GM12878 (cell line): ENCODE measurements at regions not wholly inside any gene's neighbourhood (a gene's known extent, or its start where the extent isn't known, plus 50 kb on each side); places are given as distances from the start of the nearest gene placed in this dataset.

Experiments
- ATAC-seq: fragments of 200-7000 bp; cut with Tn5 transposase; 3 replicates; pipeline ENCODE4 v1.9.1; 2020; ENCODE audit warnings: mild to moderate bottlenecking, moderate library complexity
- BruUV-seq: library from RNA; stranded (reverse); fragments of 400-500 nt; replicated peaks from 2 replicates; lab custom pipeline; 2021; lab: Mats Ljungman, UMichigan
- CTCF ChIA-PET: fragments of 300-600 bp; sonication (Branson Sonifier 250); formaldehyde crosslinking; extraction: SDS; loops from one replicate; lab custom pipeline; 2021; ENCODE audit warnings: inconsistent platforms; lab: Yijun Ruan, JAX
- POLR2A ChIA-PET: fragments of 350-600 bp; formaldehyde crosslinking; extraction: SDS; loops from one replicate; lab custom pipeline; 2021; ENCODE audit warnings: inconsistent platforms; lab: Charles Lee
- RAD21 ChIA-PET: fragments of 300-600 bp; sonication (Branson Sonifier 250); formaldehyde crosslinking; loops from one replicate; lab custom pipeline; 2023; ENCODE audit warnings: antibody characterized with exemption; ENCODE audit not compliant: unreplicated experiment; lab: Charles Lee
- SMC1A ChIA-PET: fragments of 300-600 bp; sonication (Branson Sonifier 250); formaldehyde crosslinking; loops from one replicate; lab custom pipeline; 2023; ENCODE audit not compliant: unreplicated experiment, uncharacterized antibody; lab: Charles Lee
- DNase-seq: peaks from one replicate; pipeline ENCODE4 v3.0.0-alpha.2; 2011; ENCODE audit warnings: low read depth, low spot score
- FAIRE-seq: peaks from 3 replicates; lab custom pipeline; 2011; peaks lifted over from hg19 to GRCh38; lab: Jason Lieb, UNC
- H2AFZ ChIP-seq: 2 replicates; pipeline ENCODE4 v1.6.0; 2011; ENCODE audit warnings: low read depth, low read length, control low read depth; ENCODE audit not compliant: control insufficient read depth
- H3K27ac ChIP-seq: 2 replicates; pipeline ENCODE4 v1.5.1; 2011; ENCODE audit warnings: control low read depth; ENCODE audit not compliant: control insufficient read depth, insufficient read depth
- H3K27me3 ChIP-seq, 2 experiments: replicated peaks in 1 of 2; 2 replicates each; pipeline versions ENCODE4 v1.6.0 to v1.6.1; 2011; ENCODE audit warnings: low read length in 1 of 2; ENCODE audit not compliant: control insufficient read depth in 2 of 2, insufficient read depth in 2 of 2
- H3K36me3 ChIP-seq, 2 experiments: 2 replicates each; pipeline ENCODE4 v1.5.1; 2011; ENCODE audit warnings: low read length in 1 of 2; ENCODE audit not compliant: control insufficient read depth in 2 of 2, insufficient read depth in 2 of 2
- H3K4me1 ChIP-seq: 2 replicates; pipeline ENCODE4 v1.6.1; 2011; ENCODE audit warnings: mild to moderate bottlenecking, low read length, moderate library complexity, mixed read lengths; ENCODE audit not compliant: control insufficient read depth, insufficient read depth
- H3K4me2 ChIP-seq: 2 replicates; pipeline ENCODE4 v1.6.0; 2011; ENCODE audit warnings: control low read depth; ENCODE audit not compliant: control insufficient read depth, insufficient read depth
- H3K4me3 ChIP-seq: fragments of 200-600 bp; sonication (generic); 2 replicates; pipeline ENCODE4 v1.5.1; 2016
- H3K79me2 ChIP-seq: 2 replicates; pipeline ENCODE4 v1.6.0; 2011; ENCODE audit warnings: low read length; ENCODE audit not compliant: control insufficient read depth, insufficient read depth
- H3K9ac ChIP-seq: 2 replicates; pipeline ENCODE4 v1.8.0; 2011; ENCODE audit warnings: low read length, control low read depth, mixed read lengths; ENCODE audit not compliant: control insufficient read depth, insufficient read depth
- H3K9me3 ChIP-seq: replicated peaks from 3 replicates; pipeline ENCODE4 v1.5.1; 2011; ENCODE audit warnings: mild to moderate bottlenecking, low read length; ENCODE audit not compliant: control insufficient read depth, insufficient read depth
- H4K20me1 ChIP-seq: 2 replicates; pipeline ENCODE4 v1.6.0; 2011; ENCODE audit not compliant: control insufficient read depth, insufficient read depth
- BHLHE40 ChIP-seq, 2 experiments: fragments of 450-650 bp in 1 of 2; IDR thresholded peaks; 2 replicates each; pipeline ENCODE4 v1.6.1; 2011 to 2017; ENCODE audit warnings: low read depth in 2 of 2, borderline replicate concordance in 1 of 2, improper control_type of control experiment in 1 of 2, low read length in 1 of 2, mild to moderate bottlenecking in 1 of 2
- CHD2 ChIP-seq: IDR thresholded peaks from 2 replicates; pipeline ENCODE4 v1.6.1; 2011; ENCODE audit warnings: low read depth, low read length, improper control_type of control experiment, borderline replicate concordance
- E2F4 ChIP-seq: IDR thresholded peaks from 2 replicates; pipeline ENCODE4 v1.6.1; 2012; ENCODE audit warnings: low read depth, low read length, improper control_type of control experiment
- HSF1 ChIP-seq: fragments of 150-350 bp; IDR thresholded peaks from 2 replicates; pipeline ENCODE4 v1.6.1; 2014; ENCODE audit warnings: mild to moderate bottlenecking, low read depth, low read length
- KDM1A ChIP-seq: fragments of 200-600 bp; sonication (generic); IDR thresholded peaks from 2 replicates; pipeline ENCODE4 v1.6.1; 2016; ENCODE audit warnings: borderline replicate concordance
- WRNIP1 ChIP-seq: IDR thresholded peaks from 2 replicates; pipeline ENCODE4 v1.6.1; 2011; ENCODE audit warnings: low read depth, low read length, improper control_type of control experiment, borderline replicate concordance
- WGBS: methylation state at CpG from one replicate; pipeline ENCODE4 v1.1.6; 2016; ENCODE audit warnings: low lambda C conversion rate; ENCODE audit not compliant: insufficient replicate concordance, insufficient coverage; ENCODE audit errors: missing lambda C conversion rate; 5-methylcytosine and 5-hydroxymethylcytosine counted together
- in situ Hi-C: fragments of 300-500 bp; cut with MboI; formaldehyde crosslinking; loops from 9 replicates; pipeline ENCODE4 v1.14.3; 2018; ENCODE audit warnings: mixed read lengths
- intact Hi-C: fragments of 100-400 bp; cut with micrococcal nuclease; formaldehyde crosslinking; loops from one replicate; pipeline ENCODE4 v1.14.2; 2022; ENCODE audit not compliant: unreplicated experiment

DNA sequence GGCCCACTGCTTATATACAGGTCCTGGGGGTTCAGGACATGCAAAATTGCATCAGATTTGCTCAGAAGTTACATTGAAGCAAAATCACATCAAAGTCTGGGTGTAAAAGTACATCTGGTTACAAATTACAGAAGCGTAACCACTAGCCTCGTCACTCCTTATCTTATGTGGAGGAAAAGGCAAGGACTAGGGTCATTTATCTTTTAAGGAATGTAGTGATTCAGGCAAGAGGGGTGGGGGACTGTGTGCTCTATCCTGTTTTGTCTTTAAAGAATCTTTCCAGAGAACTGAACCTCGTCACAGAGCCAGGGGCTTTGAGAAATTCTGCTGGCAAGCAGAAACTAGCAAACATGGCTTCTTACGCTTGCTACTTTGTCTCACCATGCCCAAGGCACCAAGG is 61.1 kb upstream of the RAB4A start:
- DNase-seq (no peak), ATAC-seq (no peak), FAIRE-seq (no peak)
- Histone ChIP-seq H3K27me3 (peaks cover 2 to 4% of the 10 kb centered on the region in 2 experiments; a peak in 3 of 4 replicates), H3K36me3 (no peaks in the 10 kb centered on the region), H3K4me1 (no peaks in the 10 kb centered on the region), H3K4me2 (no peak overlapping the region), H3K27ac (no peak overlapping the region), H3K79me2 (no peaks in the 10 kb centered on the region), H3K9me3 (no peaks in the 10 kb centered on the region), H3K9ac (no peak overlapping the region), H2AFZ (no peak overlapping the region), H3K4me3 (no peak overlapping the region), H4K20me1 (no peaks in the 10 kb centered on the region)
- BruUV-seq, result no TSS peak
- intact Hi-C loops, result no loop called here
- ChIA-PET RAD21 (no interaction called here), CTCF (no interaction called here), POLR2A (no interaction called here), SMC1A (no interaction called here)
- in situ Hi-C loops, result no loop called here
- 34% methylated on average over 4 of the region's 4 CpGs for WGBS
- TF ChIP-seq KDM1A, result no peak
- no peak for TF ChIP-seq WRNIP1
- TF ChIP-seq HSF1, result no peak
- no peak for TF ChIP-seq E2F4
- TF ChIP-seq CHD2, result no peak
- TF ChIP-seq BHLHE40 (IDR thresholded peaks at IDR 0.05; ENCODE audit: borderline replicate concordance in 1 of 2, low read depth in 2 of 2, low read length in 1 of 2), result no peak
